Small intestine (tissue), 7 donors: ENCODE measurements at regions not wholly inside any gene's neighbourhood (a gene's known extent, or its start where the extent isn't known, plus 50 kb on each side); places are given as distances from the start of the nearest gene placed in this dataset.

ENCODE experiments used
- DNase-seq, 2 donors: peaks; one replicate each; pipeline versions ENCODE4 v3.0.0 to v3.0.0-alpha.2; 2013
- FAIRE-seq: peaks from 2 replicates; lab custom pipeline; 2012; peaks lifted over from hg19 to GRCh38; lab: Jason Lieb, UNC
- H3K27ac ChIP-seq, 3 donors: one replicate each; pipeline ENCODE4 v1.5.1; 2013; ENCODE audit warnings: low read length in 2 of 3, mild to moderate bottlenecking in 2 of 3, control low read depth in 1 of 3, inconsistent platforms in 1 of 3, low read depth in 1 of 3, moderate library complexity in 1 of 3
- H3K27me3 ChIP-seq, 3 donors: one replicate each; pipeline ENCODE4 v1.6.1; 2013; ENCODE audit warnings: low read length in 3 of 3, inconsistent platforms in 1 of 3; ENCODE audit not compliant: control insufficient read depth in 3 of 3, insufficient read depth in 3 of 3
- H3K36me3 ChIP-seq, 3 donors: one replicate each; pipeline ENCODE4 v1.6.1; 2013; ENCODE audit warnings: low read length in 3 of 3, inconsistent platforms in 1 of 3, low read depth in 1 of 3, mild to moderate bottlenecking in 1 of 3, moderate library complexity in 1 of 3; ENCODE audit not compliant: control insufficient read depth in 3 of 3, insufficient read depth in 2 of 3
- H3K4me1 ChIP-seq, 3 donors: one replicate each; pipeline ENCODE4 v1.6.1; 2013; ENCODE audit warnings: low read length in 2 of 3, inconsistent platforms in 1 of 3, low read depth in 1 of 3, mild to moderate bottlenecking in 1 of 3, moderate library complexity in 1 of 3; ENCODE audit not compliant: control insufficient read depth in 3 of 3, insufficient read depth in 2 of 3
- H3K4me3 ChIP-seq, 3 donors: one replicate each; pipeline ENCODE4 v1.5.1; 2013; ENCODE audit warnings: low read length in 3 of 3, control low read depth in 1 of 3, inconsistent platforms in 1 of 3, low read depth in 1 of 3, mild to moderate bottlenecking in 1 of 3, moderate library complexity in 1 of 3
- H3K9me3 ChIP-seq, 2 donors: one replicate each; pipeline ENCODE4 v1.6.1; 2013; ENCODE audit warnings: low read depth in 1 of 2, low read length in 1 of 2; ENCODE audit not compliant: control insufficient read depth in 2 of 2, insufficient read depth in 1 of 2
- WGBS, 3 donors: extraction: QIAGEN DNeasy Blood & Tissue Kit; methylation state at CpG; one replicate each; pipeline ENCODE4 v1.1.7; 2013; 5-methylcytosine and 5-hydroxymethylcytosine counted together
- donor health status: healthy with polysubstance abuse.
- donor health status: control.
- donor health status: control.
- donor health status: Bipolar disorder and iron deficiency.
- donor health status: healthy.

- Histone ChIP-seq H3K4me3 (no peak overlapping the region), H3K4me1 (no peaks in the 10 kb centered on the region), H3K36me3 (no peaks in the 10 kb centered on the region), H3K27ac (no peak overlapping the region), H3K27me3 (peaks cover 0 to 2% (median 0%) of the 10 kb centered on the region in 3 donors), H3K9me3 (no peaks in the 10 kb centered on the region)
- DNase-seq (no peak), FAIRE-seq (no peak)
- WGBS, 3 donors: 77 to 94% (median 87%) methylated on average over 6 of the region's 6 CpGs
These were observed 654.0 kb upstream of the ACO1 start for GRCh38 chr9:31730398-31730797.

- Histone ChIP-seq H3K9me3 (no peaks in the 10 kb centered on the region), H3K27ac (no peak overlapping the region), H3K4me1 (no peaks in the 10 kb centered on the region), H3K27me3 (peaks cover 0 to 2% (median 0%) of the 10 kb centered on the region in 3 donors), H3K36me3 (no peaks in the 10 kb centered on the region), H3K4me3 (no peak overlapping the region)
- FAIRE-seq (no peak), DNase-seq (no peak)
- WGBS, 3 donors: 40 to 64% (median 50%) methylated on average over 3 of the region's 3 CpGs
These were observed 651.3 kb upstream of the ACO1 start for GRCh38 chr9:31733166-31733565.

- Histone ChIP-seq H3K4me3 (no peak overlapping the region), H3K27me3 (peaks cover 0 to 2% (median 0%) of the 10 kb centered on the region in 3 donors), H3K4me1 (no peaks in the 10 kb centered on the region), H3K36me3 (no peaks in the 10 kb centered on the region), H3K27ac (no peak overlapping the region), H3K9me3 (no peaks in the 10 kb centered on the region)
- no peak for FAIRE-seq
- WGBS, 3 donors: 88 to 100% (median 95%) methylated on average over 1 of the region's 1 CpG
- no peak for DNase-seq
These were observed 647.8 kb upstream of the ACO1 start for GRCh38 chr9:31736581-31737179.

- Histone ChIP-seq H3K4me3 (no peak overlapping the region), H3K27ac (no peak overlapping the region), H3K36me3 (no peaks in the 10 kb centered on the region), H3K9me3 (no peaks in the 10 kb centered on the region), H3K27me3 (no peaks in the 10 kb centered on the region), H3K4me1 (no peaks in the 10 kb centered on the region)
- DNase-seq: no peak
- no peak for FAIRE-seq
- WGBS, 3 donors: 51 to 68% (median 56%) methylated on average over 1 of the region's 1 CpG
These were observed 643.7 kb upstream of the ACO1 start for GRCh38 chr9:31740705-31741104.

- no peaks in the 10 kb centered on the region for H3K27me3 ChIP-seq
- no peaks in the 10 kb centered on the region for H3K36me3 ChIP-seq
- H3K9me3 ChIP-seq: no peaks in the 10 kb centered on the region
- no peak for FAIRE-seq
- WGBS, 3 donors: 80 to 83% (median 83%) methylated on average over 3 of the region's 3 CpGs
- H3K4me1 ChIP-seq: no peaks in the 10 kb centered on the region
- no peak overlapping the region for H3K4me3 ChIP-seq
- no peak overlapping the region for H3K27ac ChIP-seq
- DNase-seq: no peak
These were observed 639.9 kb upstream of the ACO1 start for GRCh38 chr9:31744589-31744988.

- H3K27ac ChIP-seq: no peak overlapping the region
- no peaks in the 10 kb centered on the region for H3K9me3 ChIP-seq
- no peaks in the 10 kb centered on the region for H3K4me1 ChIP-seq
- 59 to 70% (median 63%) methylated on average over 6 of the region's 6 CpGs for WGBS, 3 donors
- no peaks in the 10 kb centered on the region for H3K36me3 ChIP-seq
- DNase-seq (no peak), FAIRE-seq (no peak)
- no peaks in the 10 kb centered on the region for H3K27me3 ChIP-seq
- H3K4me3 ChIP-seq: no peak overlapping the region
These were observed 639.0 kb upstream of the ACO1 start for GRCh38 chr9:31745468-31745867.

GRCh38 chr9:31745886-31746285 lies 638.6 kb upstream of the ACO1 start:
- no peak for DNase-seq
- Histone ChIP-seq H3K4me3 (no peak overlapping the region), H3K4me1 (no peaks in the 10 kb centered on the region), H3K9me3 (no peaks in the 10 kb centered on the region), H3K27ac (no peak overlapping the region), H3K36me3 (no peaks in the 10 kb centered on the region), H3K27me3 (no peaks in the 10 kb centered on the region)
- FAIRE-seq: no peak

GRCh38 chr9:31753756-31754155 lies 630.7 kb upstream of the ACO1 start:
- DNase-seq: no peak
- no peak for FAIRE-seq
- Histone ChIP-seq H3K4me3 (no peak overlapping the region), H3K9me3 (no peaks in the 10 kb centered on the region), H3K27ac (no peak overlapping the region), H3K4me1 (no peaks in the 10 kb centered on the region), H3K27me3 (no peaks in the 10 kb centered on the region), H3K36me3 (no peaks in the 10 kb centered on the region)

- Histone ChIP-seq H3K9me3 (peaks cover 0 to 10% of the 10 kb centered on the region in 2 donors), H3K4me3 (no peak overlapping the region), H3K4me1 (no peaks in the 10 kb centered on the region), H3K36me3 (no peaks in the 10 kb centered on the region), H3K27ac (no peak overlapping the region), H3K27me3 (no peaks in the 10 kb centered on the region)
- DNase-seq (no peak), FAIRE-seq (no peak)
- 52 to 72% (median 68%) methylated on average over 3 of the region's 3 CpGs for WGBS, 3 donors
These were observed 624.7 kb upstream of the ACO1 start for GRCh38 chr9:31759703-31760102.
